ENCODE measurements at regions not wholly inside any gene's neighbourhood (a gene's known extent, or its start where the extent isn't known, plus 50 kb on each side); places are given as distances from the start of the nearest gene placed in this dataset.

GRCh38 chr2:239684271-239684810 is 283.5 kb upstream of the HDAC4 start:
- Mint-ChIP-seq H3K4me1 (no peaks in the 10 kb centered on the region), H3K4me3 (no peak overlapping the region), H3K9me3 (no peaks in the 10 kb centered on the region), H3K27me3 (ENCODE audit: low read depth in 2 of 2) (peaks cover 44 to 65% of the 10 kb centered on the region in 2 donors), H3K36me3 (no peaks in the 10 kb centered on the region), H3K27ac (no peak overlapping the region)
- TF ChIP-seq, protein P1, sequence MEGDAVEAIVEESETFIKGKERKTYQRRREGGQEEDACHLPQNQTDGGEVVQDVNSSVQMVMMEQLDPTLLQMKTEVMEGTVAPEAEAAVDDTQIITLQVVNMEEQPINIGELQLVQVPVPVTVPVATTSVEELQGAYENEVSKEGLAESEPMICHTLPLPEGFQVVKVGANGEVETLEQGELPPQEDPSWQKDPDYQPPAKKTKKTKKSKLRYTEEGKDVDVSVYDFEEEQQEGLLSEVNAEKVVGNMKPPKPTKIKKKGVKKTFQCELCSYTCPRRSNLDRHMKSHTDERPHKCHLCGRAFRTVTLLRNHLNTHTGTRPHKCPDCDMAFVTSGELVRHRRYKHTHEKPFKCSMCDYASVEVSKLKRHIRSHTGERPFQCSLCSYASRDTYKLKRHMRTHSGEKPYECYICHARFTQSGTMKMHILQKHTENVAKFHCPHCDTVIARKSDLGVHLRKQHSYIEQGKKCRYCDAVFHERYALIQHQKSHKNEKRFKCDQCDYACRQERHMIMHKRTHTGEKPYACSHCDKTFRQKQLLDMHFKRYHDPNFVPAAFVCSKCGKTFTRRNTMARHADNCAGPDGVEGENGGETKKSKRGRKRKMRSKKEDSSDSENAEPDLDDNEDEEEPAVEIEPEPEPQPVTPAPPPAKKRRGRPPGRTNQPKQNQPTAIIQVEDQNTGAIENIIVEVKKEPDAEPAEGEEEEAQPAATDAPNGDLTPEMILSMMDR (IDR thresholded peaks at IDR 0.05): no peak
- H3K27ac ChIP-seq (ENCODE audit: low read length): no peak overlapping the region
- ATAC-seq (no peak), DNase-seq (no peak)
- H3K4me3 ChIP-seq (ENCODE audit: low read length): no peak overlapping the region
- intact Hi-C loops (cut with micrococcal nuclease): no loop called here
- H3K36me3 ChIP-seq (ENCODE audit: control insufficient read depth, insufficient read depth, low read length): no peaks in the 10 kb centered on the region
- H3K27me3 ChIP-seq (ENCODE audit: control insufficient read depth, insufficient read depth, low read length): peaks cover 7% of the 10 kb centered on the region
- H3K9me3 ChIP-seq (ENCODE audit: control insufficient read depth, insufficient read depth, low read length): no peaks in the 10 kb centered on the region
- 84% methylated on average over 6 of the region's 6 CpGs for WGBS (ENCODE audit: insufficient coverage)
- no peaks in the 10 kb centered on the region for H3K4me1 ChIP-seq (ENCODE audit: control insufficient read depth, insufficient read depth, low read length)

DNA sequence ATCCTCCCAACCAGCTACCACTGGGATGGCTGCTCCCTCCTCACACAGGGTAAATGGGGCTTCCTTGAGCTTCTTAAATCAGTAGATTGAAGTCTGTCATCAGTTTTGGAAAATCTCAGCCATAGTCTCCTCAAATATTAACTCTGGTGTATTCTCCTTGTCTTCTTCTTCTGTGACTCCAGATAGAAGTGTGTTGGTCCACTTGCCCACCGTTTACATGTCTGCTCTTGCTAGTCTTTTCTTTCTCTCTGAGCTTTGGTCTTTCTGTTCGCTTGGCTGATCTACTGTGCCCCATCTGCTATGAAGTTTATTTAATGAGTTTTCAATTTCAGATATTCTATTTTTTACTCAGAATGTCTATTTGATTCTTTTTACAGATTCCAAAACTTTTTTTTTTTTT is 281.7 kb upstream of the HDAC4 start:
- Histone ChIP-seq H3K27me3 (ENCODE audit: control insufficient read depth, insufficient read depth, low read length) (peaks cover 7% of the 10 kb centered on the region), H3K27ac (ENCODE audit: low read length) (no peak overlapping the region), H3K4me3 (ENCODE audit: low read length) (no peak overlapping the region), H3K4me1 (ENCODE audit: control insufficient read depth, insufficient read depth, low read length) (no peaks in the 10 kb centered on the region), H3K36me3 (ENCODE audit: control insufficient read depth, insufficient read depth, low read length) (no peaks in the 10 kb centered on the region), H3K9me3 (ENCODE audit: control insufficient read depth, insufficient read depth, low read length) (no peaks in the 10 kb centered on the region)
- WGBS (ENCODE audit: insufficient coverage): 76% methylated on average over 1 of the region's 2 CpGs
- Mint-ChIP-seq H3K4me1 (no peaks in the 10 kb centered on the region), H3K4me3 (no peak overlapping the region), H3K9me3 (no peaks in the 10 kb centered on the region), H3K36me3 (no peaks in the 10 kb centered on the region), H3K27me3 (ENCODE audit: low read depth in 2 of 2) (peaks cover 42 to 51% of the 10 kb centered on the region in 2 donors), H3K27ac (no peak overlapping the region)
- intact Hi-C loops (cut with micrococcal nuclease): no loop called here
- TF ChIP-seq, protein P1 (IDR thresholded peaks at IDR 0.05): no peak
- no peak for DNase-seq
- no peak for ATAC-seq

GRCh38 chr2:239679755-239680154 is 278.9 kb upstream of the HDAC4 start:
- Mint-ChIP-seq H3K27me3 (ENCODE audit: low read depth in 2 of 2) (peaks cover 37 to 38% of the 10 kb centered on the region in 2 donors), H3K27ac (no peak overlapping the region), H3K4me1 (no peaks in the 10 kb centered on the region), H3K4me3 (no peak overlapping the region), H3K36me3 (no peaks in the 10 kb centered on the region), H3K9me3 (no peaks in the 10 kb centered on the region)
- TF ChIP-seq, protein P1 (IDR thresholded peaks at IDR 0.05): no peak
- 90% methylated on average over 1 of the region's 1 CpG for WGBS (ENCODE audit: insufficient coverage)
- ATAC-seq (no peak), DNase-seq (no peak)
- no peak overlapping the region for H3K27ac ChIP-seq (ENCODE audit: low read length)
- no peak overlapping the region for H3K4me3 ChIP-seq (ENCODE audit: low read length)
- H3K4me1 ChIP-seq (ENCODE audit: control insufficient read depth, insufficient read depth, low read length): no peaks in the 10 kb centered on the region
- H3K36me3 ChIP-seq (ENCODE audit: control insufficient read depth, insufficient read depth, low read length): no peaks in the 10 kb centered on the region
- no peaks in the 10 kb centered on the region for H3K9me3 ChIP-seq (ENCODE audit: control insufficient read depth, insufficient read depth, low read length)
- peaks cover 4% of the 10 kb centered on the region for H3K27me3 ChIP-seq (ENCODE audit: control insufficient read depth, insufficient read depth, low read length)
- intact Hi-C loops (cut with micrococcal nuclease): no loop called here

- H3K27ac Mint-ChIP-seq: no peak overlapping the region
- ATAC-seq (no peak), DNase-seq (no peak)
- no peak overlapping the region for H3K4me3 ChIP-seq (ENCODE audit: low read length)
- H3K27me3 ChIP-seq (ENCODE audit: control insufficient read depth, insufficient read depth, low read length): peaks cover 3% of the 10 kb centered on the region
- intact Hi-C loops (cut with micrococcal nuclease): no loop called here
- H3K27ac ChIP-seq (ENCODE audit: low read length): no peak overlapping the region
- no peaks in the 10 kb centered on the region for H3K9me3 ChIP-seq (ENCODE audit: control insufficient read depth, insufficient read depth, low read length)
- WGBS (ENCODE audit: insufficient coverage): 95% methylated on average over 22 of the region's 22 CpGs
- peaks cover 29 to 32% of the 10 kb centered on the region in 2 donors for H3K27me3 Mint-ChIP-seq (ENCODE audit: low read depth in 2 of 2)
- no peaks in the 10 kb centered on the region for H3K36me3 ChIP-seq (ENCODE audit: control insufficient read depth, insufficient read depth, low read length)
- H3K36me3 Mint-ChIP-seq: no peaks in the 10 kb centered on the region
- TF ChIP-seq, protein P1 (IDR thresholded peaks at IDR 0.05): no peak
- no peak overlapping the region for H3K4me3 Mint-ChIP-seq
- no peaks in the 10 kb centered on the region for H3K4me1 ChIP-seq (ENCODE audit: control insufficient read depth, insufficient read depth, low read length)
- H3K9me3 Mint-ChIP-seq: no peaks in the 10 kb centered on the region
- H3K4me1 Mint-ChIP-seq: no peaks in the 10 kb centered on the region
Observed at GRCh38 chr2:239678666-239679296, 278.0 kb upstream of the HDAC4 start.
